ENCODE measurements at regions not wholly inside any gene's neighbourhood (a gene's known extent, or its start where the extent isn't known, plus 50 kb on each side); places are given as distances from the start of the nearest gene placed in this dataset.

- DNase-seq (ENCODE audit: low read depth in 2 of 2): no peak
Observed at GRCh38 chr14:83799233-83799632, 1730.7 kb upstream of the FLRT2 start.

- no peak for DNase-seq (ENCODE audit: low read depth in 2 of 2)
Observed at GRCh38 chr14:83814896-83815295, 1715.0 kb upstream of the FLRT2 start.

GRCh38 chr14:83816761-83817160 is 1713.2 kb upstream of the FLRT2 start:
- no peak for DNase-seq (ENCODE audit: low read depth in 2 of 2)

- no peak for DNase-seq (ENCODE audit: low read depth in 2 of 2)
Observed at GRCh38 chr14:83825843-83826242, 1704.1 kb upstream of the FLRT2 start.

- DNase-seq (ENCODE audit: low read depth in 2 of 2): no peak
Observed at GRCh38 chr14:83826838-83827237, 1703.1 kb upstream of the FLRT2 start.

- no peak for DNase-seq (ENCODE audit: low read depth in 2 of 2)
Observed at GRCh38 chr14:83827383-83827782, 1702.6 kb upstream of the FLRT2 start.

GRCh38 chr14:83828406-83828805 is 1701.5 kb upstream of the FLRT2 start:
- DNase-seq (ENCODE audit: low read depth in 2 of 2): no peak

GRCh38 chr14:83830316-83830715 is 1699.6 kb upstream of the FLRT2 start:
- DNase-seq (ENCODE audit: low read depth in 2 of 2): no peak

- DNase-seq (ENCODE audit: low read depth in 2 of 2): no peak
Observed at GRCh38 chr14:83838226-83838625, 1691.7 kb upstream of the FLRT2 start.

- no peak for DNase-seq (ENCODE audit: low read depth in 2 of 2)
Observed at GRCh38 chr14:83842547-83842946, 1687.4 kb upstream of the FLRT2 start.

GRCh38 chr14:83847102-83847501 is 1682.8 kb upstream of the FLRT2 start:
- no peak for DNase-seq (ENCODE audit: low read depth in 2 of 2)

- DNase-seq (ENCODE audit: low read depth in 2 of 2): no peak
Observed at GRCh38 chr14:83850092-83850491, 1679.9 kb upstream of the FLRT2 start.

GRCh38 chr14:83856334-83856733 is 1673.6 kb upstream of the FLRT2 start:
- no peak for DNase-seq (ENCODE audit: low read depth in 2 of 2)

GRCh38 chr14:83860631-83861155 is 1669.3 kb upstream of the FLRT2 start:
- DNase-seq (ENCODE audit: low read depth in 2 of 2): no peak

GRCh38 chr14:83863042-83863774 is 1666.7 kb upstream of the FLRT2 start:
- no peak for DNase-seq (ENCODE audit: low read depth in 2 of 2)

GRCh38 chr14:83864106-83864505 is 1665.8 kb upstream of the FLRT2 start:
- no peak for DNase-seq (ENCODE audit: low read depth in 2 of 2)

GRCh38 chr14:83867566-83868225 is 1662.2 kb upstream of the FLRT2 start:
- no peak for DNase-seq (ENCODE audit: low read depth in 2 of 2)

- DNase-seq (ENCODE audit: low read depth in 2 of 2): no peak
Observed at GRCh38 chr14:83870546-83871270, 1659.2 kb upstream of the FLRT2 start.

- DNase-seq (ENCODE audit: low read depth in 2 of 2): no peak
Observed at GRCh38 chr14:83873669-83874068, 1656.3 kb upstream of the FLRT2 start.

GRCh38 chr14:83874662-83875061 is 1655.3 kb upstream of the FLRT2 start:
- no peak for DNase-seq (ENCODE audit: low read depth in 2 of 2)

GRCh38 chr14:83883732-83884131 is 1646.2 kb upstream of the FLRT2 start:
- DNase-seq (ENCODE audit: low read depth in 2 of 2): no peak

- DNase-seq (ENCODE audit: low read depth in 2 of 2): no peak
Observed at GRCh38 chr14:83885837-83886293, 1644.1 kb upstream of the FLRT2 start.
